ENCODE measurements at regions not wholly inside any gene's neighbourhood (a gene's known extent, or its start where the extent isn't known, plus 50 kb on each side); places are given as distances from the start of the nearest gene placed in this dataset.
A peak's percentile ranks its signal among the peaks of the same experiment; 100 is the strongest.
"Not testable (repeated sequence)": the region's sequence is repeated elsewhere in the genome, so short reads cannot be mapped to it uniquely, and the experiment has no call there.

DNA sequence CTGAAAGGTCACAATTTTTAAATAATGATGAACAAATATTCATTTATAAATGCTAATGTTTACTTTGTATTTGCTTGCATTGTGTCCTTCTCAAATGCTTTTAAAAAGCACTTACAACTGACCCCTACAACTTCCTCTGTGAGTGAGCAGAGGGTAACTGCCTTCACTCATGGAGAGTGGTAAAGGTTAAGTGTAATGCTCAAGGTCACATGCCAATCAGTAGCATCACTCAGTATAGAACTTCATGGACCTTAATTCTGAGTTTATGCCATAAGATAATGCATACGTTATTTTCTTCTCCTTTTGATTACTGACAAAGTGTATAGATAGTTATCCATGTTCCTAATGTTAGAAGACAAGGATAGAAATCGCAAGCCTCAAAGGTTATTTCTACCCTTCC, 91.8 kb upstream of the SERTAD2 start:
- Histone ChIP-seq H3K4me3 (no peak overlapping the region), H3K9me3 (no peaks in the 10 kb centered on the region), H3K27ac (no peak overlapping the region), H3K27me3 (no peaks in the 10 kb centered on the region), H3K4me1 (peaks cover 0 to 19% (median 5%) of the 10 kb centered on the region in 4 donors), H3K36me3 (no peaks in the 10 kb centered on the region)
- DNase-seq = no peak
- no peak for TF ChIP-seq POLR2A (IDR thresholded peaks at IDR 0.05)
- TF ChIP-seq, protein P1, sequence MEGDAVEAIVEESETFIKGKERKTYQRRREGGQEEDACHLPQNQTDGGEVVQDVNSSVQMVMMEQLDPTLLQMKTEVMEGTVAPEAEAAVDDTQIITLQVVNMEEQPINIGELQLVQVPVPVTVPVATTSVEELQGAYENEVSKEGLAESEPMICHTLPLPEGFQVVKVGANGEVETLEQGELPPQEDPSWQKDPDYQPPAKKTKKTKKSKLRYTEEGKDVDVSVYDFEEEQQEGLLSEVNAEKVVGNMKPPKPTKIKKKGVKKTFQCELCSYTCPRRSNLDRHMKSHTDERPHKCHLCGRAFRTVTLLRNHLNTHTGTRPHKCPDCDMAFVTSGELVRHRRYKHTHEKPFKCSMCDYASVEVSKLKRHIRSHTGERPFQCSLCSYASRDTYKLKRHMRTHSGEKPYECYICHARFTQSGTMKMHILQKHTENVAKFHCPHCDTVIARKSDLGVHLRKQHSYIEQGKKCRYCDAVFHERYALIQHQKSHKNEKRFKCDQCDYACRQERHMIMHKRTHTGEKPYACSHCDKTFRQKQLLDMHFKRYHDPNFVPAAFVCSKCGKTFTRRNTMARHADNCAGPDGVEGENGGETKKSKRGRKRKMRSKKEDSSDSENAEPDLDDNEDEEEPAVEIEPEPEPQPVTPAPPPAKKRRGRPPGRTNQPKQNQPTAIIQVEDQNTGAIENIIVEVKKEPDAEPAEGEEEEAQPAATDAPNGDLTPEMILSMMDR (IDR thresholded peaks at IDR 0.05) = no peak

DNA sequence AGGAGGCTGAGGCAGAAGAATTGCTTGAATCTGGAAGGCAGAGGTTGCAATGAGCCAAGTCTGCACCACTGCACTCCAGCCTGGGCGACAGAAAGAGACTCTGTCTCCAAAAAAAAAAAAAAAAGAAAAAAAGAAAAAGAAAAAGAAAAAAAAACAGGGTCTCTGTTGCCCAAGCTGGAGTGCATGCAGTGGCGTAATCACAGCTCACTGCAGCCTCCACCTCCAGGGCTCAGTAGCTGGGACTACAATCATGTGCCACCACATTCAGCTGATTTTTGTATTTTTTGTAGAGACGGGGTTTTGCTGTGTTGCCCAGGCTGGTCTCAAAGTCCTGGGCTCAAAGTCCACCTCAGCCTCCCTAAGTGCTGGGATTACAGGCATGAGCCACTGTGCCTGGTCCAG, 94.0 kb upstream of the SERTAD2 start:
- H3K27me3 ChIP-seq, H3K9me3 ChIP-seq, H3K36me3 ChIP-seq, H3K4me3 ChIP-seq: not testable (repeated sequence)
- H3K27ac ChIP-seq = peak overlapping the region in 1 of 4 donors; percentile 27
- DNase-seq = peak in 2 of 3 donors; percentile 53 to 72
- H3K4me1 ChIP-seq = peaks cover 0 to 23% (median 5%) of the 10 kb centered on the region in 4 donors

DNA sequence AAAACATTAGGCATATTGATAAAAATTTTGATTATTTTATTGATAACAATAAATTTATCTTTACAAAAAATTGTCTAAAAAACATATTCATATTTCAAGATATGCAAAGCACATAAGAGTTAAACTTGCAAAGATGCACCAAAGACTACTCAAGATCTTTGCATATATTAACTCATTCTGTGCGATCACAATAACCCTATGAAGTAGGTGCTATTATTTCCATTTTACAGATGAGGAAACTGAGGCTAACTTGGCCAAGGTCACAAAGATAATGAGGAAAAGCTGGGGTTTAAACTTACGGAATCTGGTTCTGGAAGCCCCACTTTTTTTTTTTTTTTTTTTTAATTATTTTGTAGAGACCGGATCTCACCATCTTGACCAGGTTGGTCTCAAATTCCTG, 94.4 kb upstream of the SERTAD2 start:
- no peaks in the 10 kb centered on the region for H3K27me3 ChIP-seq
- H3K4me1 ChIP-seq = peaks cover 0 to 23% (median 5%) of the 10 kb centered on the region in 4 donors
- no peak for DNase-seq
- no peaks in the 10 kb centered on the region for H3K36me3 ChIP-seq
- H3K27ac ChIP-seq = peak overlapping the region in 1 of 4 donors; percentile 96
- H3K4me3 ChIP-seq = no peak overlapping the region
- no peak for TF ChIP-seq POLR2A (IDR thresholded peaks at IDR 0.05)
- TF ChIP-seq, protein P1 (IDR thresholded peaks at IDR 0.05) = no peak
- H3K9me3 ChIP-seq = no peaks in the 10 kb centered on the region

DNA sequence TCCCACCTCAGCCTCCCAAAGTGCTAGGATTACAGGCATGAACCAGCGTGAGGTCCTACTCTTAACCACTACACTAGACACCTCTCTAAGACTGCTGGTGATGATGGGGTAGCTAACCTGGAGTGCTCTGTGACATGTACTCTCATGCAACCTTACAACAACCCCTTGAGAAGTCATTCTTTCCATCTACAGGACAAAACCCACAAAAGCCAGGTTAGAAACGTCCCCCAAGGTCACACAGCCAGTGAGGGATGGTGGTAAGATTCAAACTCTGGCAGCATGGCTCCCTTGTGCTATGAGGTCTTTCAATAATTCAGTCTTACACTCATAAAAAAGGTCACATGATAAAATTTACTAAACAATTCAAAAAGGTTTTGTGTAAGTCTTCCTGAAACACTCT, 94.8 kb upstream of the SERTAD2 start:
- H3K27me3 ChIP-seq = no peaks in the 10 kb centered on the region
- H3K9me3 ChIP-seq = no peaks in the 10 kb centered on the region
- no peaks in the 10 kb centered on the region for H3K36me3 ChIP-seq
- DNase-seq = no peak
- H3K27ac ChIP-seq = peak overlapping the region; percentile 96 to 99 (median 98)
- TF ChIP-seq, protein P1 (IDR thresholded peaks at IDR 0.05) = no peak
- H3K4me1 ChIP-seq = peaks cover 0 to 23% (median 5%) of the 10 kb centered on the region in 4 donors
- H3K4me3 ChIP-seq = no peak overlapping the region

DNA sequence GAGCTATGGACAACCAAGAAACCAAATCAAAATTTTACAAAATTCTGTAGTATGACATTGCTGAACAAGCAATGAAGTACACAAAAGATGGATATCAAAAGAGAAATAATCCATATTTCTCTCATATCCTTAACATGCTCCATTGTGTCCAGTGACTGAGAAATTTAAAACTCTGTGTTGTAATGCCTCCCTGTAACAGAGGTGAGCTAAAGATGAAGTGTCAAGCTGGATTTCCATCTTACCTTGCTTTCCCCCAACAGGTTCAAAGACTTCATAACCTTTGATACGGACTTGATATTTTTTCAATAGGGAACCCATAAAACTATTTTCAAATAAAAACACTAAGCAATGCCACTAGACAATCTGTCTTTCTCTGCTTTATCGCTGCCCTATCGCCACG, 95.7 kb upstream of the SERTAD2 start:
- Histone ChIP-seq H3K9me3 (no peaks in the 10 kb centered on the region), H3K27me3 (no peaks in the 10 kb centered on the region), H3K27ac (peak overlapping the region; percentile 96 to 99 (median 98)), H3K4me1 (peaks cover 0 to 23% (median 5%) of the 10 kb centered on the region in 4 donors), H3K4me3 (peak overlapping the region; percentile 71 to 86 (median 77)), H3K36me3 (no peaks in the 10 kb centered on the region)
- DNase-seq = no peak
- TF ChIP-seq, protein P1 (IDR thresholded peaks at IDR 0.05) = peak in 1 of 6 experiments; percentile 12
- TF ChIP-seq POLR2A (IDR thresholded peaks at IDR 0.05) = no peak

DNA sequence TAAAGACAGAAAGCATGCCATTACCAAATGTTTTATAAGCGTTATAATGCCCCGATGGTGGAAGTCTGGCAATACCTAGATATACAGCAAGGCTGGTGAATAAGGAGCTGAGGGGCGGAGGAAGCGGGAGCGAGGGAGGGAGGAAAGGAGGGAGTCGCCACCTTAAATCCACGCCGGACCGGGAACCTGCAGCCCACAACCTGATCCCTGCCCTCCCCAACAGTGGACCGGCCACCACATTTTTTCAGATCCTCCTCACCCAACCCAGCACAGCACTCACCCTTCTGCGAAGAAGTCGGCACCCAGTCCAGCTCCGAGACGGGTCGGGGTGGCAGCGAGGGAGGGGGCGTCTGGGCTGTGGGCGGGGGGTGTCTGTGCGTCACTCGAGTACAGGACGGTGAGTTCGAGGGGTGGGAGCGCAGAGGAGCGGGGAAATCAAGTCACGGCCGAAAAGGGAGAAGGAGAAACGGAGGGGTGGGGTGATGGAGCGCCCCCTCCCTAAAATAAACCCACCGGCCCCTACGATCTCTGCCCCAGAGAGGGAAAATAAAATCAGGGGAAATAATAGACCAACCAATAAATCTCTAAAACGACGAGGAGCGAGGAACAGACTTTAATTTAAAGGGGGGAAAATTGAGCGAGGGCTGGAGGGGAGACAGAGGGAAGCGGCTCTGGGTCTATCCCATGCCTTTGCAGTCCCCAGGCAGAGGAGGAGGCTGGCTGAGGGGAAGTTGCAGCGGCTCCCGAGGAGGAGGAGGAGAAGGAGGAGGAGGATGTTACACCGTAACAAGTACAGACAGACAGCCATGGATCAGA, 96.5 kb upstream of the SERTAD2 start:
- DNase-seq = peak; percentile 63 to 73 (median 65)
- no peaks in the 10 kb centered on the region for H3K9me3 ChIP-seq
- H3K36me3 ChIP-seq = no peaks in the 10 kb centered on the region
- H3K27me3 ChIP-seq = no peaks in the 10 kb centered on the region
- peak overlapping the region; percentile 96 to 99 (median 98) for H3K27ac ChIP-seq
- H3K4me1 ChIP-seq = peaks cover 0 to 23% (median 5%) of the 10 kb centered on the region in 4 donors
- TF ChIP-seq POLR2A (IDR thresholded peaks at IDR 0.05) = no peak
- TF ChIP-seq, protein P1 (IDR thresholded peaks at IDR 0.05) = no peak
- H3K4me3 ChIP-seq = peak overlapping the region; percentile 71 to 86 (median 77)
